Hepatic stellate cell (primary cell): ENCODE measurements at regions not wholly inside any gene's neighbourhood (a gene's known extent, or its start where the extent isn't known, plus 50 kb on each side); places are given as distances from the start of the nearest gene placed in this dataset.
"Not testable (repeated sequence)": the region's sequence is repeated elsewhere in the genome, so short reads cannot be mapped to it uniquely, and the experiment has no call there.

Experiments used
- DNase-seq: peaks from one replicate; pipeline ENCODE4 v3.0.0; 2011; ENCODE audit warnings: low spot score

GRCh38 chr11:69951821-69952220 lies 126.3 kb upstream of the ANO1 start:
- no peak for DNase-seq

GRCh38 chr11:69952229-69952975 lies 125.7 kb upstream of the ANO1 start:
- not testable (repeated sequence) for DNase-seq

- no peak for DNase-seq
Observed at GRCh38 chr11:69953356-69953755, 124.8 kb upstream of the ANO1 start.

- DNase-seq: no peak
Observed at GRCh38 chr11:69954756-69955155, 123.4 kb upstream of the ANO1 start.

GRCh38 chr11:69956669-69957190 lies 121.4 kb upstream of the ANO1 start:
- DNase-seq: no peak

GRCh38 chr11:69957849-69958248 lies 120.3 kb upstream of the ANO1 start:
- DNase-seq: no peak

GRCh38 chr11:69958308-69958707 lies 119.8 kb upstream of the ANO1 start:
- DNase-seq: no peak

- DNase-seq: no peak
Observed at GRCh38 chr11:69959461-69959860, 118.7 kb upstream of the ANO1 start.

- no peak for DNase-seq
Observed at GRCh38 chr11:69961738-69962137, 116.4 kb upstream of the ANO1 start.

GRCh38 chr11:69962152-69962551 lies 116.0 kb upstream of the ANO1 start:
- no peak for DNase-seq

GRCh38 chr11:69963533-69964246 lies 114.4 kb upstream of the ANO1 start:
- no peak for DNase-seq

GRCh38 chr11:69964247-69964643 lies 113.9 kb upstream of the ANO1 start:
- DNase-seq: no peak

- no peak for DNase-seq
Observed at GRCh38 chr11:69965821-69966582, 112.1 kb upstream of the ANO1 start.

GRCh38 chr11:69966583-69966835 lies 111.6 kb upstream of the ANO1 start:
- DNase-seq: no peak

- no peak for DNase-seq
Observed at GRCh38 chr11:69966910-69967483, 111.1 kb upstream of the ANO1 start.

- no peak for DNase-seq
Observed at GRCh38 chr11:69967484-69967883, 110.6 kb upstream of the ANO1 start.

- no peak for DNase-seq
Observed at GRCh38 chr11:69968396-69969347, 109.4 kb upstream of the ANO1 start.

GRCh38 chr11:69969890-69970784 lies 108.0 kb upstream of the ANO1 start:
- no peak for DNase-seq

GRCh38 chr11:69970785-69971535 lies 107.2 kb upstream of the ANO1 start:
- DNase-seq: no peak

GRCh38 chr11:69971741-69972140 lies 106.4 kb upstream of the ANO1 start:
- no peak for DNase-seq
